Endodermal cell (in vitro differentiated cells): ENCODE measurements at regions not wholly inside any gene's neighbourhood (a gene's known extent, or its start where the extent isn't known, plus 50 kb on each side); places are given as distances from the start of the nearest gene placed in this dataset.

Experiments
- DNase-seq: peaks from one replicate; pipeline ENCODE4 v3.0.0-alpha.2; 2017
- H3K27ac ChIP-seq: 2 replicates; pipeline ENCODE4 v1.5.1; 2013; ENCODE audit warnings: mild to moderate bottlenecking, low read depth, low read length, moderate library complexity
- H3K27me3 ChIP-seq: 2 replicates; pipeline ENCODE4 v1.6.1; 2013; ENCODE audit warnings: mild to moderate bottlenecking, low read length, moderate library complexity; ENCODE audit not compliant: insufficient read depth, control insufficient read depth, poor library complexity, severe bottlenecking
- H3K36me3 ChIP-seq: 2 replicates; pipeline ENCODE4 v1.7.0; 2013; ENCODE audit warnings: mild to moderate bottlenecking, low read length, moderate library complexity; ENCODE audit not compliant: control insufficient read depth, insufficient read depth
- H3K4me1 ChIP-seq: one replicate; pipeline ENCODE4 v1.7.0; 2013; ENCODE audit warnings: low read length; ENCODE audit not compliant: control insufficient read depth, insufficient read depth
- H3K4me3 ChIP-seq: 2 replicates; pipeline ENCODE4 v1.5.1; 2013; ENCODE audit warnings: mild to moderate bottlenecking, low read length, moderate library complexity
- H3K9ac ChIP-seq: 2 replicates; pipeline ENCODE4 v1.6.1; 2013; ENCODE audit warnings: mild to moderate bottlenecking, low read length, moderate library complexity; ENCODE audit not compliant: poor library complexity, severe bottlenecking; ENCODE audit errors: extremely low read depth
- H3K9me3 ChIP-seq: 2 replicates; pipeline ENCODE4 v1.6.1; 2013; ENCODE audit warnings: mild to moderate bottlenecking, low read length, moderate library complexity; ENCODE audit not compliant: control insufficient read depth
- H3K27ac Mint-ChIP-seq: 2 replicates; pipeline ENCODE4 v1.8.0; 2020; ENCODE audit warnings: mixed read lengths
- H3K27me3 Mint-ChIP-seq: 2 replicates; pipeline ENCODE4 v1.8.0; 2021; ENCODE audit warnings: mild to moderate bottlenecking, mixed read lengths; ENCODE audit not compliant: insufficient read depth
- H3K36me3 Mint-ChIP-seq: 2 replicates; pipeline ENCODE4 v1.8.0; 2020; ENCODE audit warnings: low read depth, mixed read lengths
- H3K4me1 Mint-ChIP-seq: 2 replicates; pipeline ENCODE4 v1.8.0; 2020; ENCODE audit warnings: mixed read lengths
- H3K4me3 Mint-ChIP-seq: 2 replicates; pipeline ENCODE4 v1.8.0; 2020; ENCODE audit warnings: mild to moderate bottlenecking, moderate library complexity, mixed read lengths
- H3K9me3 Mint-ChIP-seq: 2 replicates; pipeline ENCODE4 v1.8.0; 2020; ENCODE audit warnings: mild to moderate bottlenecking, mixed read lengths
- CTCF ChIP-seq: fragments of 200-600 bp; sonication (generic); conservative IDR thresholded peaks from 2 replicates; pipeline ENCODE4 v1.5.0; 2021; ENCODE audit warnings: antibody characterized with exemption, mild to moderate bottlenecking
- WGBS, 2 experiments: methylation state at CpG; one replicate each; pipeline versions ENCODE4 v1.1.5 to v1.1.7; 2013; ENCODE audit warnings: missing lambda C conversion rate in 2 of 2, mixed read lengths in 1 of 2; ENCODE audit not compliant: insufficient coverage in 1 of 2, insufficient read length in 1 of 2; 5-methylcytosine and 5-hydroxymethylcytosine counted together

- H3K27ac ChIP-seq = no peak overlapping the region
- H3K36me3 Mint-ChIP-seq = no peaks in the 10 kb centered on the region
- peaks cover 3% of the 10 kb centered on the region for H3K9me3 ChIP-seq
- H3K9ac ChIP-seq = no peak overlapping the region
- H3K4me3 Mint-ChIP-seq = no peak overlapping the region
- DNase-seq = no peak
- no peak for TF ChIP-seq CTCF
- peaks cover 55% of the 10 kb centered on the region for H3K27me3 Mint-ChIP-seq
- peaks cover 14% of the 10 kb centered on the region for H3K27me3 ChIP-seq
- H3K4me1 Mint-ChIP-seq = no peaks in the 10 kb centered on the region
- no peak overlapping the region for H3K4me3 ChIP-seq
- no peak overlapping the region for H3K27ac Mint-ChIP-seq
- no peaks in the 10 kb centered on the region for H3K9me3 Mint-ChIP-seq
- H3K36me3 ChIP-seq = no peaks in the 10 kb centered on the region
- H3K4me1 ChIP-seq = no peaks in the 10 kb centered on the region
- WGBS, 2 experiments = 87 to 99% methylated on average over 2 of the region's 2 CpGs
Observed at GRCh38 chr6:163687075-163687474, 272.6 kb downstream of the QKI start.

- no peaks in the 10 kb centered on the region for H3K4me1 ChIP-seq
- H3K36me3 Mint-ChIP-seq = no peaks in the 10 kb centered on the region
- TF ChIP-seq CTCF = no peak
- H3K9me3 Mint-ChIP-seq = no peaks in the 10 kb centered on the region
- peaks cover 49% of the 10 kb centered on the region for H3K27me3 Mint-ChIP-seq
- no peak overlapping the region for H3K9ac ChIP-seq
- peaks cover 3% of the 10 kb centered on the region for H3K9me3 ChIP-seq
- H3K27ac ChIP-seq = no peak overlapping the region
- 100% methylated on average over 1 of the region's 2 CpGs; no CpG with 5 or more reads in 1 of the 2 experiments for WGBS, 2 experiments
- H3K27ac Mint-ChIP-seq = no peak overlapping the region
- no peaks in the 10 kb centered on the region for H3K36me3 ChIP-seq
- H3K4me1 Mint-ChIP-seq = no peaks in the 10 kb centered on the region
- H3K4me3 ChIP-seq = no peak overlapping the region
- H3K4me3 Mint-ChIP-seq = no peak overlapping the region
- H3K27me3 ChIP-seq = peaks cover 14% of the 10 kb centered on the region
- DNase-seq = no peak
Observed at GRCh38 chr6:163686301-163686700, 271.8 kb downstream of the QKI start.

- peaks cover 3% of the 10 kb centered on the region for H3K9me3 ChIP-seq
Observed at GRCh38 chr6:163683105-163683622, 268.6 kb downstream of the QKI start.

More at GRCh38 chr6:163683105-163683622, 268.6 kb downstream of the QKI start:
- Mint-ChIP-seq H3K36me3 (no peaks in the 10 kb centered on the region), H3K9me3 (no peaks in the 10 kb centered on the region), H3K27ac (no peak overlapping the region), H3K27me3 (peaks cover 24% of the 10 kb centered on the region), H3K4me1 (no peaks in the 10 kb centered on the region), H3K4me3 (no peak overlapping the region)
- Histone ChIP-seq H3K27me3 (peaks cover 4% of the 10 kb centered on the region), H3K9ac (no peak overlapping the region), H3K4me3 (no peak overlapping the region), H3K4me1 (no peaks in the 10 kb centered on the region), H3K27ac (no peak overlapping the region), H3K36me3 (no peaks in the 10 kb centered on the region)
- WGBS, 2 experiments = 88 to 94% methylated on average over 1 of the region's 1 CpG
- no peak for TF ChIP-seq CTCF
- DNase-seq = no peak
